ENCODE measurements at regions not wholly inside any gene's neighbourhood (a gene's known extent, or its start where the extent isn't known, plus 50 kb on each side); places are given as distances from the start of the nearest gene placed in this dataset.
"Not testable (repeated sequence)": the region's sequence is repeated elsewhere in the genome, so short reads cannot be mapped to it uniquely, and the experiment has no call there.

- no peak for DNase-seq
Measured at GRCh38 chr7:125347269-125347668, 417.6 kb upstream of the POT1 start.

GRCh38 chr7:125338110-125338509, 408.5 kb upstream of the POT1 start:
- no peak for DNase-seq

GRCh38 chr7:125336326-125336725, 406.7 kb upstream of the POT1 start:
- DNase-seq: no peak

- no peak for DNase-seq
Measured at GRCh38 chr7:125326666-125327255, 397.1 kb upstream of the POT1 start.

- DNase-seq: no peak
Measured at GRCh38 chr7:125316466-125316865, 386.8 kb upstream of the POT1 start.

GRCh38 chr7:125299003-125299765, 369.6 kb upstream of the POT1 start:
- no peak for DNase-seq

- no peak for DNase-seq
Measured at GRCh38 chr7:125279961-125280360, 350.3 kb upstream of the POT1 start.

GRCh38 chr7:125278318-125278717, 348.7 kb upstream of the POT1 start:
- DNase-seq: no peak

- DNase-seq: not testable (repeated sequence)
Measured at GRCh38 chr7:125274742-125275141, 345.1 kb upstream of the POT1 start.

GRCh38 chr7:125264174-125264856, 334.7 kb upstream of the POT1 start:
- not testable (repeated sequence) for DNase-seq

GRCh38 chr7:125258876-125259417, 329.3 kb upstream of the POT1 start:
- not testable (repeated sequence) for DNase-seq

- DNase-seq: no peak
Measured at GRCh38 chr7:125257617-125258016, 328.0 kb upstream of the POT1 start.

GRCh38 chr7:125256446-125256845, 326.8 kb upstream of the POT1 start:
- no peak for DNase-seq

GRCh38 chr7:125255810-125256209, 326.2 kb upstream of the POT1 start:
- no peak for DNase-seq

- no peak for DNase-seq
Measured at GRCh38 chr7:125254566-125254965, 324.9 kb upstream of the POT1 start.

GRCh38 chr7:125253452-125254190, 324.0 kb upstream of the POT1 start:
- no peak for DNase-seq

GRCh38 chr7:125247514-125248098, 318.0 kb upstream of the POT1 start:
- DNase-seq: no peak

GRCh38 chr7:125246706-125247105, 317.1 kb upstream of the POT1 start:
- DNase-seq: no peak

- no peak for DNase-seq
Measured at GRCh38 chr7:125241548-125241947, 311.9 kb upstream of the POT1 start.

GRCh38 chr7:125222596-125222995, 293.0 kb upstream of the POT1 start:
- no peak for DNase-seq

- no peak for DNase-seq
Measured at GRCh38 chr7:125218076-125218475, 288.5 kb upstream of the POT1 start.

- DNase-seq: no peak
Measured at GRCh38 chr7:125201002-125201401, 271.4 kb upstream of the POT1 start.

Data from SIG-M5 (cell line).